HepG2 (cell line): ENCODE measurements at regions not wholly inside any gene's neighbourhood (a gene's known extent, or its start where the extent isn't known, plus 50 kb on each side); places are given as distances from the start of the nearest gene placed in this dataset.

Experiments used
- CTCF ChIP-seq: sonication (generic); formaldehyde crosslinking; IDR thresholded peaks from 2 replicates; pipeline ENCODE4 v1.5.0; 2020; ENCODE audit warnings: mild to moderate bottlenecking, missing genetic modification reagents, moderate library complexity
- ERF ChIP-seq: IDR thresholded peaks from 2 replicates; pipeline ENCODE4 v1.6.1; 2018; ENCODE audit warnings: missing biosample characterization, missing genetic modification reagents
- SIN3A ChIP-seq: IDR thresholded peaks from 2 replicates; pipeline ENCODE4 v1.6.1; 2011; ENCODE audit warnings: low read depth, mild to moderate bottlenecking, control low read depth, low read length, borderline replicate concordance
- SMARCE1 ChIP-seq: fragments of 450-650 bp; IDR thresholded peaks from 2 replicates; pipeline ENCODE4 v1.6.1; 2017; ENCODE audit warnings: borderline replicate concordance

- TF ChIP-seq SMARCE1 (no peak), ERF (CRISPR knock-in tag) (no peak), CTCF (CRISPR knock-in tag) (no peak), SIN3A (no peak)
Observed at GRCh38 chr5:138676002-138676401, 77.2 kb upstream of the CTNNA1 start.
